ENCODE measurements at regions not wholly inside any gene's neighbourhood (a gene's known extent, or its start where the extent isn't known, plus 50 kb on each side); places are given as distances from the start of the nearest gene placed in this dataset.

GRCh38 chr10:6920072-6921019, 340.3 kb upstream of the PRKCQ start:
- DNase-seq, result peak; percentile 61

GRCh38 chr10:6919077-6919476, 339.0 kb upstream of the PRKCQ start:
- no peak for DNase-seq

- peak; percentile 42 for DNase-seq
Measured at GRCh38 chr10:6918305-6918704, 338.2 kb upstream of the PRKCQ start.

- no peak for DNase-seq
Measured at GRCh38 chr10:6917125-6917524, 337.0 kb upstream of the PRKCQ start.

- no peak for DNase-seq
Measured at GRCh38 chr10:6916601-6917000, 336.5 kb upstream of the PRKCQ start.

GRCh38 chr10:6915307-6915706, 335.2 kb upstream of the PRKCQ start:
- DNase-seq, result no peak

- no peak for DNase-seq
Measured at GRCh38 chr10:6912929-6913328, 332.9 kb upstream of the PRKCQ start.

GRCh38 chr10:6912424-6912823, 332.3 kb upstream of the PRKCQ start:
- DNase-seq, result no peak

GRCh38 chr10:6912021-6912420, 331.9 kb upstream of the PRKCQ start:
- DNase-seq, result no peak

GRCh38 chr10:6909905-6910560, 330.0 kb upstream of the PRKCQ start:
- DNase-seq, result no peak

GRCh38 chr10:6907877-6908530, 327.9 kb upstream of the PRKCQ start:
- DNase-seq, result no peak

GRCh38 chr10:6894405-6894804, 314.3 kb upstream of the PRKCQ start:
- no peak for DNase-seq

GRCh38 chr10:6892864-6893263, 312.8 kb upstream of the PRKCQ start:
- DNase-seq, result no peak

- DNase-seq, result no peak
Measured at GRCh38 chr10:6891924-6892323, 311.8 kb upstream of the PRKCQ start.

GRCh38 chr10:6889718-6890117, 309.6 kb upstream of the PRKCQ start:
- no peak for DNase-seq

GRCh38 chr10:6888434-6888833, 308.4 kb upstream of the PRKCQ start:
- DNase-seq, result no peak

GRCh38 chr10:6885284-6885683, 305.2 kb upstream of the PRKCQ start:
- DNase-seq, result no peak

GRCh38 chr10:6881987-6882386, 301.9 kb upstream of the PRKCQ start:
- DNase-seq, result no peak

- no peak for DNase-seq
Measured at GRCh38 chr10:6877722-6878392, 297.8 kb upstream of the PRKCQ start.

GRCh38 chr10:6877336-6877721, 297.3 kb upstream of the PRKCQ start:
- no peak for DNase-seq

- DNase-seq, result no peak
Measured at GRCh38 chr10:6875269-6875865, 295.3 kb upstream of the PRKCQ start.

- no peak for DNase-seq
Measured at GRCh38 chr10:6871128-6871527, 291.1 kb upstream of the PRKCQ start.
